ENCODE measurements at regions not wholly inside any gene's neighbourhood (a gene's known extent, or its start where the extent isn't known, plus 50 kb on each side); places are given as distances from the start of the nearest gene placed in this dataset.

DNA sequence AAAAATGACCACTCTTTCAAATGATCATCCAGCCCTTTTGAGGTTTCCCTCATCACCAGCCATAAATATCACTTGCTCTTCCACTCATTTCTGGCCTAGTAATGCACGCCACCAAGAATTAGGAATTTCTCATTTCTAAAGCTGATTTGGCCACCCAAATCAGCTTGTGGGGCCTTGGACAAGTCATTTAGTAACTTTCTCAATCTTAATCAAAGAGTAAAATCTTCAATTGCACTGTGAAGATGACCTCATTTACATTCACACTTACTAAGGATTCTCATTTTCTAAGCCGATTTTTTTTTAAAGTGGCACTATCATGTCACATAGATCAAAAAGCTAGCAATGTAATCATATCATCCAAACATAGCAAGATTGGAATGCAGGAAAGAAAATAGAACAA, 150.0 kb upstream of the HHIP start:
- DNase-seq, result no peak

DNA sequence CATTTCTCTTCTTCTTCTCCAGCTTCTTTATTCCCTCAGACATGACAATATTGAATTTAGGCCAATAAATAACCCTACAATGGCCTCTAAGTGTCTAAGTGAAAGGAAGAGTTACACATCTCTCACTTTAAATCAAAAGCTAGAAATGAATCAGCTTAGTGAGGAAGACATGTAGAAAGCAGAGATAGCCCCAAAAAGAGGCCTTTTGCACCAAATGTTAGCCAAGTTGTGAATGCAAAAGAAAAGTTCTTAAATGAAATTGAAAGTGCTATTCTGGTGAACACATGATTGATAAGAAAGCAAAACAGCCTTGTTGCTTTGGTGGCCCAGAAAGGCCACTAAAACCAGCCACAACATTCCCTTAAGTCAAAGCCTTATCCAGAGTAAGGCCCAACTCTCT, 146.2 kb upstream of the HHIP start:
- no peak for DNase-seq

DNA sequence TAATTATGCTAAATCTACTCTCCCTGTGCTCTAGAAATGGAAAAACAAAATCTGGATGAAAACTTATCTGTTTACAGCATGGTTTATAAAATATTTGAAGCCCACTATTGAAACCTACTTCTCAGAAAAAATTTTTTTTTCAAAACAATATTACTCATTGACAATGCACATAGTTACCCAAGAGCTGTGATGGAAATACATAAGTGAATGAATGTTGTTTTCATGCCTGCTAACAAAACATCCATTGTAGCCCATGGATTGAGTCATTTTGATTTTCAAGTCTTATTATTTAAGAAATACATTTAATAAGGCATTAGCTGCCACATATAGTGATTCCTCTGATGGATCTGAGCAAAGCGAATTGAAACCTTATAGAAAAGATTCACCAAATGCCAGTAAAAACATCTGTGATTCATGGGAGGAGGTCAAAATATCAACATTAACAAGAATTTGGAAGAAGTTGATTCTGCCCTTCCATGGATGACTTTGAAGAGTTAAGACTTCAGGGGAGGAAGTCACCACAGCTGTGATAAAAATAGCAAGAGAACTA, 144.7 kb upstream of the HHIP start:
- no peak for DNase-seq

DNA sequence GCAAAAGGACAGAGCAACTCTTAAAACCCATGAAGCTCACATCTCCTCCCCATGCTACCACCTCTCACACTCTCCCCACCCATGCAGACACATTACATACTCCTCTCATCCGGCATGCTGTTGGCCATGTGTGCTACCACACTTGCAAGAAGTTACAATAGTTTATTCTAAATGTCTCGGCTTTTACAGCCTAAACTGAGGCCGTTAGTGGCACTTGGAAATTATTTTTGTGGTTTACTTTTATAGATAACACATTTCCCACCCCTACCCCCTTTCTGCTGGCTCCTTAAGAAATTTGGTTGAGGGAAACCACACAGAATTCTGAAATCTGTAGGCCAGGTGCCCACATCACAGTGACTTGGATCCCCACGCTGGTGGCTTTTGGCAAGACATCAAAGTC, 141.1 kb upstream of the HHIP start:
- DNase-seq, result no peak

DNA sequence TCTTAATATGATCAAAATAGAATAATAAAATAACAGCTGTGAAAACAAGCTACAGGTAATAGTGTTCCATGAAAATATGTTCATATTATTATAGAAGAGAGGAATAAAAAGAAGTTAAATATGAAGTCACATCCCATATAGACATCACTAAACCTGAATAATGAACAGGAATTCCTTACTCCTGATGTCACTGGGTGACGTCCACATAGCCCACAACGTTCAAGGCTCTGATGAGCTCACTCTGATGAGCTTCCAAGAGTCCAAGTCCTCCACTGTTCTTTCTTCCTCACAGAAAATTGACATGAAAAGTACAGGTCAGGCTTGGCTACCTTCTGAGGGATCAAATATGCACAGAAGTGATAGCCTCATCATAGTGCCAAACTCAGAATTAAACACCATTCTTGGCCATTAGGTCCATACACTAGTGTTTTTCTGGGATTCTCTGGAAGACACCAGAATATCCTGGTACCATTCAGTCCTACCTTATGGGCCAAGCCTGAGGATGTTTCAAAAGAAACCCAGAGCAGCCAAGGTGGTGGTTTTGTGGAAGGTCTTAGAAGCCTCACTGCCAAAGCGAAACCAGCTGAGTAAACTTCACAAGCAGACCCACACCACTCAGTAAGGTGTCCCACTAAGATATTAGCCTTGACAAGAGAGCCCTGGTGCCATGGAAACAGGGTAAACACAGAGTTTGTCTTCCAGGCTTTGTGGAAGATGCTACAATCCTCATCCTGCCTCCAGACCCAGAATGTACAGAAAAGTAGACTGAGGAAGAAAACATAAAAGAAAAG, 138.4 kb upstream of the HHIP start:
- DNase-seq, result no peak

DNA sequence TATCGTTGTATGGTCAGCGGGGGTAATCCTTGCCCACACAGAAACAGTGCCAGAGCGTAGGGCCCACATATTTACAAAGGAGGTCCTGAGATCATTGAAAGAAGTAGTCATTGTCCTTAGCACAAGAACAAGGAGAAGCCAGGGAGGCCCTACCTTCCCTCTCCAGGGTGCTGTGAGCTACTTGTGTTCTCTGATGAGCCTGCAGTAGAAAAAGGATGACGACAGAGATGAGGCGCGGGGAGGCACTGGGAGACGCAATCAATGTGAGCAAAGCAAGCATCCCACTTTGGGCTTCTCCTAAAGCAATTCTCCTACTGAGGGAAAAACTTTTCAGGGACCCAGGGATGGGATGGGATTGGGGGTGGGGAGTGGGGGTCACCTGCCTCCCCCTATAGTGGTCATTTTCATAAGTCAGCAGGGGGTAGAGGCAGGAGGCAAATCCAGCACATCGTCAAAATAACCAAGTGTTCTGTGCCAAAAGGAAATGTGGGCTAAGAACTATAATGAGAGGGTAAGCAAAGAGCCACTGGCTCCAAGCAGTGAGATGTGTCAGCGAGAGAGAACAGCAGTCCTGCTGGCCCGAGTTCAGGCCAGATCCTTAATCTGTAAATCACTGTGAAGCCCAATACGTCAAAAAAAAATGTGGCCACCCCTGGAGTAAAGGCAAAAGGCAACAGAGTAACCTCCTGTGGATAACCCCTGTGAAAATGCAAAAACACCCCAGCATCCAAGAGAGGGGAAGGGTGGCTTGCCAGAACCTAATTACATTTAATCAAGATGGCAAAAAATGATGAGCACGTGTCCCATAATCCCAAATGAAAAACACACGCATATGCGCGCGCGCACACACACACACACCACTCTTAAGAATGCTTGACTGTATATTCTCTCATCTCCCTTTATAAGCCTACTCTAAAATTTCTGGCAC, 136.6 kb upstream of the HHIP start:
- no peak for DNase-seq

DNA sequence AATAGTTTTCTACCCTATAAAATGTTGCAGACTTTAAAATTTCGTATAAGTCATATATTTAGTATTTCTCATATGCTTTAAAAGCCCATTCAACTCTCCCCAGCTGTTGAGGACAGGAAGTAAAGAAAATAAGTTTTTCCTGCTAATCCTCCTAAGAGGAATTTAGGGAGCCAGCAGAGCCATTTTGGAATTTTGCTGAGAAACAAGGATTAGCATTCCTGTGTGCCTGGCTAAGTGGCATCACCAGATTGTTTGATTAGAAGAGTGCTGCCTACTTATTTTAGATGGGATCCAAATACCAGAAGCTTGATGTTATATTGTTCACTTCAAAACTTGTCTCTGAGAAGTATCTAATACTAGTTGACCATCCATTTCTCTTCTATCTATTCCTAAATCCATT, 131.2 kb upstream of the HHIP start:
- DNase-seq, result no peak

DNA sequence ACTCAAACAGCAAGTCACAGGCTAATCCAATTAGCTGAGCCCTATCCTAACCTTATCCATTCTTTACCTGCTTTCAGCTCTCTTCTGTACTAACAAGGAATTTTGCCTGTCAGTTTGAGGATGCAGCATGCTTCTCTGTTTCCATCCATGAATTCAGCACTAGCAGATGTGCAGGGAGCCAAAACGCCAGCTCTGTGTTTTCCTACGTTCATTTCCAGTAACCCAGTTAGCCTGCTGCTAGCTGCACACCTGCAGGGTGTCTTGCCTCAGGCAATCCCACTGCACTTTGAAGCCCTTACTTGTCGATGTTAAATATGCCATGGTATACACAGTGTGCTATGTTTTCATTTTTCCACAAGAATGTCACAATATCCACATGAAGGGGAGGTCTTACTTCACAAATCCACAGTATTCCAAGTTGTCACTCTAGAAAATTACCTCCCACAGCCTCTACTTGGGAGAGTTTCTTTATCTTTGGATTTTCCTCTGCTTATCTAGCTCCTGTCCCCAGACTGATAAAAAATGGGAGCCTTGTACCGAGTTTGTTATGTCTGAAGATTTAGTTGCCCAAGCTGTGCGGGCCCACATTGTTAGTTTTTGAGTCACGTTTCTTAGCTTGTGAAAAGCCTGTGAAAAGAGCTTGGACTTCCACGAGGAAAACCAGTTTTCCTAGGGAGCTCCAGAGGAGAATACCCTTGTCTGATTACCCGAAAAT, 127.6 kb upstream of the HHIP start:
- DNase-seq, result no peak

DNA sequence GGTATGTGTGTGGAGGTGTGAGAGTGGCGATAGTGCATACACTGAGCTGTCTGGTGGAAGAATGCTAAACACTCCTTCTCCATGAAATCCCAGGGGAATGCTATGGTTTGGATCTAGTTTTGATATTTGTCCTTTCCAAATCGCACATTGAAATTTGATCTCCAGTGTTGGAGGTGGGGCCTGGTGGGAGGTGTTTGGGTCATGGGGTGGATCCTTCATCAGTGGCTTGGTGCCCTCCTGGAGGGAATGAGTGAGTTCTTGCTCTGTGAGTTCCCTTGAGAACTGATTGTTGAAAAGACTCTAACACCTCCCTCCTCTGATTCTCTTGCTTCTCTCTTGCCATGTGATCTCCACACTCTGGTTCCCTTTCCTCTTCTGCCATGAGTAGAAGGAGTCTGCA, 114.1 kb upstream of the HHIP start:
- DNase-seq, result no peak

DNA sequence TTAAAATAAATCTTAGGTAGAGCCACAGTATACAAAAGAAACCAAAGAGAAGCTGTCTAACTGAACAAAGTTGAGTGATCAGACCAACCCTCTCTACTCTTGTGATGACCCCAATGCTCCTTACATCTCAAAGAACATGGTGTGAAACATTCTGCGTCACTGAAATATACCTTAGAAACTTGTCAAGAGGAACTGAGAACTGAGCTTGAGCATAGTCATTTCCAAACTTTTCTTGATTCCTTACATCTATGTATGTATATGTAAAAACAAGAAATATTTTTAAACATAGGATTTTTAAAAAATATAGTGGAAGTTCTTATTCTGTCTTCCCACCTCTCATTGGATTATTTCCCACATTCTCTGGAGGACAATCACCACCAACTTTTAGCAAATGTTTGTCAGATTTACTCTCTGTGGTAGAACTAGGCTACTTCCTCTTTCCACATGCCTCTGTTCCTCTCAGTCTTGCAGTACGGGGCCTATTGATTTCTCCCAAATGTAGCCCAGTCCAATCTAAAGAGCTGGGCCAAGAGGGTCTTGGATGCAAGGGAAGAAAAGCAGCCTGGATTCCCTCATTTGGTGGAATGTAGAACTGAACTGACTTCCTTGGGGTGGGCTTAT, 98.2 kb upstream of the HHIP start:
- no peak for DNase-seq

DNA sequence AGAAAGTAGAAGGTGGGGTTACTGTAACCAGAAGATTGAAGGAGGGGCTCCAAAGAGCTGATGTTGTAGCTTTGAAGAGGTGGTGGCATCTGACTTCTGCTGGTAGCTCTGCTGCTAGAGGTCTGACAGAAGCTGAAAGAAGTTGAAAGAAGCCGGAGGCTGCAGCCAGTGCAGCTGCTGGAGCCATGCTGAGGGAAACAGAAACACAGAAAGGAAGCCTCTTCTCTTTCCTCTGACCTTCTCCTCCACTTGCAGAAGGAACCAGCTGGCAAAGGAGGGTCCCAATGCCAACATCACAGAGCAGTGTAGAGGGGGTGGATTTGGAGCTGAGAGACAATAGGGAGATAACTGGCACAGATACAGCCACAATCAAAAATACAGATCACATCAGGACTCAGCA, 89.3 kb upstream of the HHIP start:
- DNase-seq, result no peak

DNA sequence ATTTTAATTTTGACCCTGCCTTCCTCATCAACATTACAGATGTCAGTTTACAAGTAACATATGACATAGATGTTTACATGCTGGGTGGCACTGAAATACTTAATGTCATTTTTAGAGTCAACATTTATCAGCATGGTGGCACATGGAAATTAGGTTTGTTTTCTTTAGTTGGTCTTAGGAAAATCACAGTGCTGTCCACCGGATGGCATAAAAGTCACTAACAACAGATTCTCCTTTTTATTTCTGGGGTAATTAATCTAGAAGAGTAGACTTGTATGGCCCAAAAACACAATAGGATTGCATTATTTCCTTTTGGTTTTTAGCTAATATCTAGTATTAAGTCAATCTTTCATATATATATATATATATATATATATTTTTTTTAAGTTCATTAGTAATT, 88.6 kb upstream of the HHIP start:
- DNase-seq, result no peak

DNA sequence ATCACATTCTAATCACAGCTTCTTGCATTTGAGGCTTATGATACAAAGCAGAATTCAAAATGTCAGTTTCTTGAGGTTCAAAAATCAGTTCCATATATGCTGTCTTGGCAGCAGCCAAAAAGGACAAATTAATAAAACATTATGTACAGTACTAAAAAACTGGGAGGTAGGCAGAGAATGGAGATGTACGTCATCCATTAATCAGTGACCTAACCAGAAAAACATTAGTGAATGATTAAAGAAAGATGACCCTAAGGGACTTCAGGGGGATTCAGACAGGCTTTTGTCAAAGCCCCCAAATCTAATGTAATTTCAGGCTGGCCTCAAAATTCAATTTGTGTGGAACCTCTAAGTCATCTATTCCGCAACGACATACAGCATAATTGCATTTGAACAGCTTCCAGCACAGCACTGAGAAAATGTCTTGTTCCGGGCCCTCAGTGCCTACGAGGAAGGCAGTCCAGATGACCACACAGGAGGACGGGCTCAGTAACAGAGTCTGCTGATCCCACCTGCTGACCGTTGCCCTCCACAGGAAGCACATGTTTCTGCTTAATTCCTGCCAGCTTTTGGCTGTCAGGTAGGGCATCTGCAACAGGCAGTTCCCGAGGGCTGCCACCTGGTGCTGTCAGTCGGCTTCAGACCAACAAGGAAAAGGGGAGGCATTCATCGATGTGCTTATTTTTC, 83.8 kb upstream of the HHIP start:
- DNase-seq, result no peak

DNA sequence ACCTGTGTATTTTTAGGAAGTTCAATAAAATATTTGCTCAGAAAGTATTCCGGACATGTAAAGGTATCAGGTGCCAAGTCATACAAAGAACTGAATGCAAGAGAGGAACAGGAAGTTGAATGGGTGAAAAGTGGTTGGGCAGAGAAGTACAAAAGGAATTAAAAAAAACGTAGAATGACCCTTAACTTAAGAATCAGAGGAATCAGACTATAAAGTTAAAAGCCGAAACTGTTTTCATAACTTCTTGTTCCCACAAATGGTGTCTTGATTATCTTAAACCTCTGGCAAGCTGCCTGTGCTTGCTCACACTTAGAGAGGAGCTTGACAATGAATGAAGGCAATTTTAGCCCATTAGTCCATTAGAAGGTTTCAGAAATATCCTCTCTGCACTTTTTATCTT, 81.6 kb upstream of the HHIP start:
- DNase-seq, result no peak

DNA sequence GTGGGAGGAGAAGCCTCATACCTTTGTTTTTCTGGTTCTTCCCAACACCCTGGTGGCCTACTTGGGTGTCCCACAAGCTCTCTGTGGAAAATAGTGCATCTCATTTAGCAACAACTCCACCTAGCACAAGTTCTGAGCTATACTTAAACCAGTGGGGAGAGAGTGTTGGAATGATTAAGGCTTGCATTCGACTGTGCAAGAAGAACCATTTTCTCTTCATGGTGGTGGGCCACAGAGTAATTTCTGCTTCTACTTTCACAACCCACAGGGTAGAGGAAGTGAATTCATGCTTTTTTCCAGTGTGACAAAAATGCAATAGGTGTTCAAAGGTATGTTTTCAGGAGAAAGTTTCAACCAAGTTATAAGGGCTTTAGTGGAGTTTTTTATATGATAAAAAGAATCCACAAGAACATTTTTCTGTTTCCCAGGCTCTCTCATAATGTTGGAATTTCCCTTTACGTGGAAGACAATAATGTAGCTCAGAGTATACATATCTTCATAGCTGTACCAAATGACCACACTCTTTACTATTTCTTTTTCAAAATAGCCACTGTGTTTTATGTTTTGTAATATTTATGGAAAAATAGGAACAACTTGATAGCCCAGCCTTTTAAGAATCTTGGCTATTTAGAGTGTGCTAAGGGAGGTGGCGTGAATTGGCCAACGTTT, 80.3 kb upstream of the HHIP start:
- DNase-seq, result no peak

DNA sequence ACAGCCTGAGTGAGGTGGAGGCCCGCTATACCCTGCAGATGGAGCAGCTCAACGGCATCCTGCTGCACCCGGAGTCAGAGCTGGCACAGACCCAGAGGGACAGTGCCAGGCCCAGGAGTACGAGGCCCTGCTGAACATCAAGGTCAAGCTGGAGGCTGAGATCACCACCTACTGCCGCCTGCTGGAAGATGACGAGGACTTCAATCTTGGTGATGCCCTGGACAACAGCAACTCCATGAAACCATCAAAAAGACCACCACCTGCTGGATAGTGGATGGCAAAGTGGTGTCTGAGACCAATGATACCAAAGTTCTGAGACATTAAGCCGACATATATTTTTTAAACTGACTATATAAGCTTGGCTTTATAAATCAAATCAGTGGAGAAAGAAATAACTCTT, 73.3 kb upstream of the HHIP start:
- no peak for DNase-seq

DNA sequence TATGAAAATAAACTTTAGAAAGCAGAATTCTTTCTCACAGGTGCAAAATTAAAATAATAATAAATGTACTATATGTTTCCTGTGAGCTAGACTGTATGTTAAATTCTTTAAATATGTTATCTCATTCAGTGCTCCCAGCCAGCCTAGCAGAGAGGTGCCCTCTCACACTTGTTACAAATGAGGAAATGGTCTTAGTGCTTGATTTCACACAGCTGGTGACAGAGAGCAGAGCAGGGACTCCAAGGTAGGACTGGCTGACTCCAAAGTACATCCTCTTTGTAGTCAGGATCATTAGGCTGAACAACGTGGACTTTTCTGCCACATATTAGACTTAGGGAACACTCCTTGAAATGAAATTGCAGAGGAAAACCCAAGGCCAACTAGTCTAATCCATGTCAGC, 72.0 kb upstream of the HHIP start:
- DNase-seq, result no peak

DNA sequence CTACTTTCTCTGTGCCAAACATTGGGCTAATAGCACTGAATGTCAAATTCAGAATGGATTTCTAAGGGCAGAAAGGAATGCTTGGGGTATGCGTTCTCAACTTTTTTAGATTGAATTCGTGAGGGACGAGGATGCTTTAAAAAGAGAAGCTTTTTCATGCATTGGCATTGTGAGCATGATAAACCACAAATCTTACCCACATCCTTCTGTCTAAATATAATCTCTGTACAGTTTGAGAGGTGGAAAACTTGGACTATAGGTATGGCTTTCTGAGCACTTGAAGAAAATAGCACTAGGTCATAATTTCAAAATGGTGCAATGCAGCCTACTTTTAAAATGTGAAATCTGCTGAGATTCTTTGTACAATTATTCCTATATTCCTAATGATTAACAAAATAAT, 71.4 kb upstream of the HHIP start:
- DNase-seq, result no peak

DNA sequence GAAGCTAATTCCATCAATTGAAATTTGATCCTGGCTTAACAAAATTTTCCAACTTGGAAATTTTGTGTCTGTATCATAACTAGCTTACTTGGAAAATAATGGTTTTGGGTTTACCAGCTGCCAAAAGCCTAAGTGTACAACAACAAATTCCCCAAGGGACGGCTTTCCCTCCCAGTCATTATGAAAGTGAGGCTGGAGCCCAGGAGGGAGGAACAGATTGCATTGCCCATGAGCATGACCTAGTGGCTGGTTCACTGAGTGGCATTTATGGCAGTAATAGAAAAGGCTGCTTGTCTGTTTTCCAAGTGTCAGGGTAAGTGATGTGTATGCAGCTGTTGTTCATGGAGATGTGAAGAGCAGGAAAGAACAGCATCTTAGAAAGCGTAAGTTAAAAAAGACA, 70.8 kb upstream of the HHIP start:
- peak; percentile 34 for DNase-seq

DNA sequence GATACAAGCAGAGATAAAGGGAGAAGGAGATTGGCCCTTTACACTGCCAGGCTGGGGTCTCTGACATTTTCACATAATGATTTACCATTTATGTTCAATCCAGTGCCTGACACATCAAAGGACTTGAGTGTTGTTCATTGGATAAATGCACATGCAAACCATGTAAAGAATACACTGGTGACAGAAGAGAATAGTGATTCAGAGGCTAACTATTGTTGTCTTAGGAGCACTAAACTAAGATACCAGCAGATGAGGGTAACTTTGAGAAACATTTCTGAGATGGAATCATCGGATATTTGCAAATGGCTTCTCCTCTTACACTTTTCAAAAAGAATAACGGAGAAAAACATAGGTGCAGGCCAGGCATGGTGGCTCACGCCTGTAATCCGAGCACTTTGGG, 67.3 kb upstream of the HHIP start:
- no peak for DNase-seq

DNA sequence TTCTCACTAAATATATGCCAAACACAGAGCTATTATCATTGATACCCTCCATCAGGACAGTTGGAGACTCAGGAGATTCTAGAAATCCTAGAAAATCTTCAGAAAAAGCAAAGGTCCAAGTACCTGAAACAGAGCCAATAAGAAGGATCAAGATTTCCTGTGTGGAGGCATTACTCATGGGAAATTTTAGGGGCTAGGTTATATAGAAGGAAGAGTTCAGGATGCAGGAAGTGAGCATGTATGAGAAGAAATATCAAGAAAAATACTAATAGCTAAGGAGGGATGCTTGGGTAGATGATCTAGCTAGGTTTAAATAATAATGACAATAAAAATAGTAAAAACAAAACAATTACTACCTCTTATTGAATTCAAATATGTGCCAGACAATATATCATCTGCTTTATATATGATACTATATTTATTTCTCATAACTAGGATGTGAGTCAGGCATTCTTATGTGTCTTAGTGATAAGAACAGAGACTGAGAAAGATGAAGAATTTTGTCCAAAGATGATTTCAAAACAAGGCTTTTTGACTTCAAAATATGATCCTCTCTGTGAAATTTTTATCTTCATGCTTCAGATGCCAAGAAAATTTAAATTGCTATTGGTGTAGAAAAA, 66.4 kb upstream of the HHIP start:
- no peak for DNase-seq
